ENCODE measurements at regions not wholly inside any gene's neighbourhood (a gene's known extent, or its start where the extent isn't known, plus 50 kb on each side); places are given as distances from the start of the nearest gene placed in this dataset.

DNA sequence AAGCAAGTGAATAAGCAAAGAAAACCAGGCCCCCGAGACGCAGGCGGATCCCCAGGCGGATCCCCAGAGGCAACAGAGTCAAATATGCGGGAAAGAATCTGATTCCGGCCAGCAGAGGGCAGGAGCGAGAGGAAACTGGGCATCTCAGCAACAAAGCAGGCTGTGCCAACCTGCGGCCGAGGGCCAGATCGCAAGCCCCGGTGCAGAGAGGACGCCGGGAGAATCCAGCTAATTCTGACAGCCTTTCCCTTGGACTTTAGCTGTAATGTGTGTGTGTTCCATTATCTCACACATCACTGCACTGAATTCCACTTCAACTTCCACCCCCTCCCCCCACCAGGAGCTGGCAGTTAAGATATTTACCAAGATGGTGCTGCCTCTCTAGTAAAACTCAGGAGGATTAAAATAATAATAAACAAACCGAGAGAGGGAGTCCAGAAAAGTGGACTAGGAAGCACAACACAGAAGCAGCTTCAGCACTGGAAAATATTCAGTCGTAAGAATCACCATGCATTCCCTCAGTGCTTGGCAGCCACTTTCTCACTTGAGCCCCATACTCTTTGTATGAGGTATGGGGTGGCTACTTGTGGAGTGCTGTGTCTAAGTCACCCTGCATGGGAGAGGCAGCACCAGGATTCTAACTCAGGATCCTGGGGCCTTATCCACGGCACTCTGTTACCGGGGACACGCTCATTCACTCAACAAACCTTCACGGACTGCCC, 66.2 kb upstream of the SNX9 start:
- DNase-seq = peak; percentile 67 to 72

DNA sequence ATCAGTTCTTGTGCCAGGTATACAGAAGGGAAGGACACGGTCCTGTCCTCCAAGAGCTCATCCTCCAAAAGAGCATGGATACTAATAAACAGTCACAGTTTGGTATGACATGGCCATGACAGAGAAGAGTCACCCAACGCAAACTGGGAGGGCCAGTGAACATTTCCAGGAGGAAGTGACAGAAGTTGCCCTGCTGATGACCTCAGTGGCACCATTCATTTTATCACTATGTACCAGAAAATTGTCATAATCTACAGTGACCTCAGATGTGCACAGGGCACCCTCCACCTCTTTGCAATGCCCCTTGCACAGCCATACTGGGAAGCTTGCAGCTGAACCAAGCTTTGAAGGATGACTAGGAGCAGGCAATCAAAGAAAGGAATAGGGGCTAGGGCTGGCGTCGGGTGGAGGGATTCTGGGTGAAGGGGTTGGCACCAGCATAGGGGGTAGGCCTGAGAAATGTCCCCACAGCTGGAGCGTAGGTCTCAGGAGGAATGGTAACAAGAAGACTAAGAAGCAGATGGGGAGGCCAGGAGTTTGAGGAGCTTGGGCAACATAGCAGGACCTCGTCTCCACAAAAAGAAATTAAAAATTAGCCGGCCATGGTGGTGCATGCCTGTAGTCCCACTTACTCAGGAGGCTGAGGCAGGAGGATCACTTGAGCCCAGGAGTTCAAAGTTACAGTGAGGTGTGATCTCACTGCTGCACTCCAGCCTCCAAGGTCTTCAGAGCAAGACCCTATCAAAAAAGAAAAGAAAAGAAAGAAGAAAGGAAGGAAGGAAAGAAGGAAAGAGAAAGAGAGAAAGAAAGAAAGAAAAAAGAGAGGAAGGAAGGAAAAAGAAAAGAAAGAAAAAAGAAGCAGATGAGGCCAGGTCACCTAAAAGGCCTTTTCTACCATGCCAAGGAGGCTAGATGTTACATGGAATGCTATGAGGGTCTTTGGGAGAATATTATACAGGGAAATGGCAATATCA, 65.3 kb upstream of the SNX9 start:
- DNase-seq = no peak

DNA sequence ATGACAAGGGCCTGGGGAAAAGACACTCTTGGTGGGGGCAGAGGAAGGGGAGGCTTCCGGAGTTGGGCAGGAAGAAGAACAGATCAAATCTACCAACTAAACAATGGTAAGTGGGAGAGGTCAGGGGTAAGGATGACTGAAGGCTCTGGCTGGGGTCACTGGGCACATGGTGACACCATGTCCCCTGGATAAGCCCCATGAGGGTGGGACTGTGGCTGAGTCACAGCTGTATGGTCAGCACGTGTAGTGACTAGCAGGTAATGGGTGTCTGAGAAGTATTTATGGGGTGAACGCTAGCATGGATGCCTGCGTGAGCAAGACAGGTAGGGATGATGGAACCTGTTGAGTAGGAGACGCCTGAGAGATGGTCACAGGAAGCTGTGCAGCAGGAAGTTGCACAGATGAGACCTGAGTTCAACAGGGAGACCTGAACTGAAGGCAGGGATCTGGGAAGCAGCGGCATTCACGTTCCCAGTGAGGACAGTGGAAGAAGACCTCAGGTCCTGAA, 64.5 kb upstream of the SNX9 start:
- no peak for DNase-seq

DNA sequence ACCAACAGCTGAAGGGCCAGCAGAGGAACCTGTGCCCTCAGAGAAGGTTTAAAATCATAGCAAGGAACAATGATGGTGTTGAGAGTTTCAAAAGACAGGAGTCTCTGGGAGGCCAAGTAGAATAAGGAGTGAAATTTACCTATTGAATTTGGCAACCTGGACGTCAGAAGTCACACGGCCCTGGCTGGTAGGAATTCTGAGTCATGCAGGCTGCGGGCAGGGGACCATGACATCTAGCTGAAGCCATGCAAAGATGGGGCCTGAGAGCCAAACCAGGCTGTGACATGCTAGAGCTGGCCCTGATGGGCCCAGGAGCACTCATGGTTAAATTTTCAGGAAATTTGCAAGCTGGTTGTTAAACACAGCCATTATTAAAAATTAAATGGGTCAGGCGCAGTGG, 64.0 kb upstream of the SNX9 start:
- no peak for DNase-seq

DNA sequence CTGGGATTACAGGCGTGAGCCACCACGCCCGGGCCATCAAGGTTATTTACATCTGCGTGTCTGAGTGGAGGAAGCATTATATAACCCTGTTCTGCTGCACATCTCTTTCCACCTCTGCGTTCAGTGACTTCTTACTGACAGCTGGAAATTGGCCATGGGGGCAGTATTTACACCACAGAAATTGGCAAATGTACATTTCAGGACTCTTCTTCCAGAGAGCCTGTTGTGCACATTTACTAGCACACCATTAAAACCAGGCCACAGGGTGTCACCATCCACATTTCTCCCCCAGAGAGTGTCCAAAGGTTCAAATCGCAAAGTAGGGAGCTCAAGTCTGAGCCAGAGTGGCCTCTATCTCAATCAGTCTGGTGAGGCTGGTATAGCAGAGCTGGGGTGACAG, 62.9 kb upstream of the SNX9 start:
- no peak for DNase-seq

DNA sequence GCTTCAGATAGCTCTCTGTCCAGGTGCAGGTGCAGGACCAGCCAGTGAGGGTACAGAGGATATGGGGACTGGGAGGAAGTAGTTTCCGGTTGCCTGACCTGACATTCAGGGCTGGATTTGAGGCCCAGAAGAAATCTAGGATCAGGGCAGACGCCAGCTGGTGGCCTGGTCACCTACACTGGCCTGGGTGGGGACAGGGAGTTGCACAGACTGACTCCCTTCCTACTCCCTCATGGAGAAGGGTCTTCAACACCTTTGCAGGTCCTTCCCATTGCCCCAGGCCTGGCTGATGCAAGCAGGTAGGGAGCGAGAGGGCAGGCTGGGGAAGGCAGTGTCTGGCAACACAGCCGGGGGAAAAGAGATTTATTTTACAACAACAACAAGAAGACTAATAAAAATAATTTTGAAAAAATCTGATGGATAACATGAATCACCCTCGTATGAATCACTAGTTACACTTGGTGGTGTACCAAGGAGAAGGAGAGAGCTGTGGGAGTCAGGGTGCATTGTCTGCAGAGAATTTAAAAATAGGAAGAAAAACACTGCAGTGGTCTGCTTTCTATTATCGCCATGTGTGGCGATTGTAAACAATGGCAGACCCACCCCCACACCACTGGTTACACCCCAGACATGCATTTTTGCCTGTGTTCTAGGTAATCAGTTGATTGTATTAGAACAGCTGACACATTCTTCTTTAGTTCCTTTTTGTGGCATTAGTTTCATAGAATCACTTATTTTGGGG, 62.3 kb upstream of the SNX9 start:
- no peak for DNase-seq

DNA sequence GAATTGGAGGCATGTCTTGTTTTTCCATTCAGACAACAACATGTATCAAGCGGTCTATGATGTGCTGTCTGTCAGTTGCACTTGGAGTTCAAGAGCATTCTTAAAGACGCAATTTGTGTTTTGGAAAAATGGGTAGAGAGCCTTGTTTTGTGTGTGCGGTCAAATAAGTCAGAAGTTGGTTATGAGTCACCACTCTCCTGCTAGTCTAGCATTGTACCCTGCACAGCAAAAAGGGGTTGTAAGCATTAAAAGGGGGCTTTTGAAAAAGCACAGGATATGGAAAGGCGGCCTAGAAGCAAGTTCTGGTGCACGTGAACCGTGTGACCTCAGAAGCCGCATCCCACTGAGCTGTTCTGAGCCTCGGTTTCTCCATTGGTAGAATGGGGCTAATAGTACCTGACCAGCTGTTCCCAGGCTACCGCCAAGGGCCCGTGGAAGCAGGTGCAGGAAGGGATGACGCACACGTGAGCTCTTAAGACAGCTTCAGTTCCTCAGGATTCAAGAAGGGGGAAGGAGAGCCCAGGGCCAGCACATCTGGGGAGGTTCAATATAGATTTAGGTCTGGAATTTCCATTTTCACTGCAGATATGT, 61.6 kb upstream of the SNX9 start:
- no peak for DNase-seq

DNA sequence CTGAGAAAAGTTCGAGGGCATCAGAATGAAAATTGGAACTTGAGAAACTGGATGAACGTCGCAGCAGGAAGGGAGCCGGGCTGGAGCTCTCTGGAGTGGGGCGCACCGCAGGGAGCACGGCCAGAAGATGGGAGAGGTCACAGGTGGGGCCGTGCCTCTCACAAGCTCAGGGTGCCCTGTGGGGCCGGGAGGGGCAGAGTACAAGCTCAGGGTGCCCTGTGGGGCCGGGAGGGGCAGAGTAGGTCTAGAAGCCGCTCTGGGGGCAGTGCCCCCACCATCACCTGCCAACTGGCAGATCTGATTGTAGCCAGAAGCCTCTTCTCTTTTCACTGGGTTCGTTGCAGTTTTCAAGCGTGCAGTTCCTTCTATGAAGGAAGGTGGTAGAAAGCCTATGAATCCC, 61.1 kb upstream of the SNX9 start:
- no peak for DNase-seq

DNA sequence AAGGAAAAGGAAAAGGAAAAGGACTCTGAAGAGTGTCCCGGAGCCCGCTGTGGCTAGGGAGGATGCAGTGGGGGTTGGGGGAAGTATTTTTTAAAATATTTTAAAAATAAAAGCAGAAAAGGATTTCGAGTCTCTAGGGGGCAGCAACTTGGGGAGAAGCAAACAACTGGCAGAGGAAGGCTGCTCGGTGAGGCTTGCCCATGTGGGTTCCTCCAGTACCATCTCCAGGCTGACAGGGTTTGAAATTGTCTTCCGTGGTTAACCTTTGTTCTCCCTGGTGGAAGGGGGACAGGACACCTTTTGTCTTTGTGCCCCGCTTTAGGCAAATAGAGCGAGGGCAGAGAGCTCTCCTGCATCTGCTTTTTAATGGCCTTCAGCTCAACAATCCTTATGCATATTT, 60.4 kb upstream of the SNX9 start:
- no peak for DNase-seq

DNA sequence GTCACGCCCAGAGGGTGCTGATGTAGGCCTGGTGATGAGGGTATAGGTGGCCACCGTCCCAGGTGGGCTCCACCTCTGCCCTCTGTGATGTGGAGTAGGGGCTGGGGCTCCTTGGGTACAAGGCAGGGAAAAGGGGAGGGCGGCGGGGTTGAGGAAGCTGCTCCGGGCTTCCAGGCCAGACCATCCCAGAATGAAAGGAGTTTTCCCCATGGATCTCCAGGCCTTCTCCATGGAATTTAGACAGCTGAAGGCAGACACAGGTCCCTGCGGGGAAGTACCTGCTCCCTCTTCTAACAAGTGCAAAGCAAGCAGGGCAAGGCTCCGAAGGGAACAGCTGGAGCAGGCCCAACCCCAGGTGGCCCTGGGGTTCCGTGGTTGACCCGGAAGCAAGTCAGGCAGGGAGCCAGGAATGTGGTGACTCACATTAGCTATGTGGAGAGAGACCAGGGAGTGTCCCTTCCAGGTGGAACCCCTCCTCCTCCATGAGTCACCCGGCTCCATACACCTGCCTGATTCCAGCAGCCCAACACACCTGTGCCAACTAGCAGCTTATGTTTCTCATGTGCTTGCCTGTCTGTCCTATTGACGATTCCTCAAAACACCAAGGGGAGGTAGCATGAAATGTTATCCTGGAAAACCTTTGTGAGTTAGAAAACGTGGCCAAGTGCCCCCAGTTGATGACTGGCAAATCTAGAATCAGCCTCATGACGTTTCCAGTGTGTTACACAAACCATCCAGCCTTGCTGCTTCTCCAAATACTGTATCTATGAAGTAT, 59.7 kb upstream of the SNX9 start:
- DNase-seq = peak; percentile 55 to 56

DNA sequence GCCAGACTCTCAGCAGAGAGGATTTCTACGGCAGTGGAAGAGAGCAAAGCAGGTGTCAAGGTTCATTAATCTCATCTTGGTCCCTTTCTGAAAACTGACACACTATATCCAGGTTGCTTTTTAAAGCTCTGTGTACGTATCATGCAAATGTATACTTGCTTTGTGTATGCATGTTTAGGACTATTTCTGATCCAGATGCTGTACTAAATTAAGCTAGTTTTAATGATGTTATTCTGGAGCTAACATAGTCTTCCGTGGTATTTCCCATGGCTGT, 59.2 kb upstream of the SNX9 start:
- no peak for DNase-seq

DNA sequence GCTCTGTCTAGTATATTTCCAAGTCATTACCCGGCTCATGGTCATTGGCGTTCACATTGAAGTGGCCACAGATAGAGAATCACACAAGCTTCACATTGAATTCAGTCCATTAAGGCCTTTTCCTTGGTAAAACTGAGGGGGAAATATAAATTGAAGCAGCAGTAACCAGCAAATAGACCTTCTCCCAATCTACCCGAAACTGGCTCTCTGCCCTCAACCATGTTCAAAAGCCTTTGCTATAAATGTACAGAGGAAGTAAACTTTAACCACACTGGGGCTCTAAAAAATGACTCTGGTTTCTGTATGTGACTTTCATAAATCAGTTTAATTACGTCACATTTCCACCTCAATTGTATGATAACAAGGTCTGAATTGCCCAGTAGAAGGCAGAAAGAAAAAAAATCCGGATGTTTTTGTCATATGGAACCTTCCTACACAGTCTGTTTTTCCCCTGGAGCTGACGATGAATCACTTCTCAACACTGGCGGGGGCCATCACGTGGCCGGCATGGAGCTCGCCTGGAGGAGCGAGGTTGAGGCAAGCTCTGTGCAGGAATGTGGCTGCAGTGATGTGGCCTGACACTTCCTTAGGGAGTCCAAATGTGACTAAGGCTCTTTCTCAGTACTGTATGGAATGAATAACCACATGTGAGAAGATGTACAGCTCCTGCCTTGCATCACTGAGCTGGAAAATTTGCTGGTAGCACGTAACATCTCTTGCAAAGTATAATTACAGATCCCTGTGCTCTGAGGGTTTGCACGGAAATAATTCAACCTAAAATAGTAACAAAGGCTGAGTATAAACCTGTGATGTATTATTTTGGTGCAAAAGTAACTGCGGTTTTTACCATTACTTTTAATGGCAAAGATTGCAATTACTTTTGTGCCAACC, 58.6 kb upstream of the SNX9 start:
- DNase-seq = no peak

DNA sequence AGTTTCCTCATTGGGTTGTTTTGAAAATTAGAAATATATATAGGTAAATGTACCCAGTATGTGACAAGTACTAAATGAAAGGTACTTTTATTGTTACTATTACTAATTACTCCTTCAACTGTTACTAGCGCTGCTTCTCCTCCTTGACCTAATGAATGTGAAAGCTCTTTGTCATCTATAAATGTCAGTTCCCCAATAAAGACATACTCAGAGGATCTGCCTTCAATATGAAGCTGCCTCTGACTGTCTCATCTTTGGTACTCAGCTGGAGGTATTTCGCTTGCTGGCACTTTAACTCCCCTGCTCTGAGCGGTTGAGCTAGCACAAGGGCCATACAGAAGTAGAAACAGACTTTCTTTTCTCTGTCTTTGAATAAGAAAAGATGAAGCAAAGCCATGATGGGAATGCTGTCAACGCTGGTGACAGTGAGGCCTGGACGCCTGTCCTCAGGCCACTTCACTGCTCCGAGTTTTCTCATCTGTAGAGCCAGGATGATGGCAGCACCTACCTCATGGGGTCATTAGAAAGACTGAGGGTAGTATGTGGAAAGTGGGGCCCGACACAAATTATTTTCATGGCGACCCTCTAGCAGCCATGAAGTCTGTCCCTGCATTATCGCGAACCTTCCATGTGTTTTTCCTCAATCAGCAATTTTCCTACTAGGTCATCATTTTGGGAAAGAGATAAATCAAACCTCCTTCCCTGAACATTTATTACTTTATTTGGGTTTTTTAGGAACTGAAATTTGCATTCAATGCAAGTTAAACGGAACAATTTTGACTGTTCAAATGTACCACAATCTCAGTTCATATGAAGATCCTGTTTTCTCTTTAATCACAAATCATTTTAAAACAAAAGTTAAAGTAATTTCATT, 55.9 kb upstream of the SNX9 start:
- no peak for DNase-seq

DNA sequence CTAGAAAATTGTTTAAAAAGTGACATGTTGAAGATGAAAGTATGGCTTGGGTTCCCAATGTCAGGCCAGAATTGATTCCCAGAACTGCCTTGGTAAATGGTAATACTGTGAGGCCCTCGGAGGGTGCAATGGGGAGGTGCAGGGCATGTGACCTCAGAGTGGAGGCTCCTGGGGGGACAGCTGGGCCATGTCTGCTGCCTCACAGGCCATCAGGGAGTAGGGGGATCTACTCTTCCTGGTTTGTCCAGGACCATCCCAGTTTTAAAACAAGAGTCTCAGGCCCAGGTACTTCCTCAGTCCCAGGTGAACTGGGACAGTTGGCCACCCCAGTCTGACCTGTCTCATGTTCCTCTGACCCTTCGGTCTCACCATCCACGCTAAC, 55.3 kb upstream of the SNX9 start:
- DNase-seq = no peak

DNA sequence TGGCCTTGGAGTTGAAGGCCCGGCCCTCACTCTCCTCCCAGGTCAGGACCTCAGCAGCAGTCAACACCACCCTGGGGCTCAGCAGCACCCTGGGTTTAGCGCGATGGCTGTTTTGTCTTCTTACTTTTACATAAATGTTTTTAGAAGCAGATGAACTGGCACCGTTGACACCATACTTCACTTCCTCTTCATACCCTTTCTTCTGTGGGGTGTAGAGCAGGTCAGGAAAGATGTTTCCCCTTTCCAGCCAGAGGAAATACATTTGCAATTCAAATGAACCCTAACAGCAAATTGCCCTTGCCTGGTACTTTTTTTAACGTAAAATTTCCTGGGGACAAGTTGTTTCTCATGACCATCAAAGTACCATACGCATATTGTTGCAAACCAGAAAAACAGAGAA, 54.7 kb upstream of the SNX9 start:
- no peak for DNase-seq

DNA sequence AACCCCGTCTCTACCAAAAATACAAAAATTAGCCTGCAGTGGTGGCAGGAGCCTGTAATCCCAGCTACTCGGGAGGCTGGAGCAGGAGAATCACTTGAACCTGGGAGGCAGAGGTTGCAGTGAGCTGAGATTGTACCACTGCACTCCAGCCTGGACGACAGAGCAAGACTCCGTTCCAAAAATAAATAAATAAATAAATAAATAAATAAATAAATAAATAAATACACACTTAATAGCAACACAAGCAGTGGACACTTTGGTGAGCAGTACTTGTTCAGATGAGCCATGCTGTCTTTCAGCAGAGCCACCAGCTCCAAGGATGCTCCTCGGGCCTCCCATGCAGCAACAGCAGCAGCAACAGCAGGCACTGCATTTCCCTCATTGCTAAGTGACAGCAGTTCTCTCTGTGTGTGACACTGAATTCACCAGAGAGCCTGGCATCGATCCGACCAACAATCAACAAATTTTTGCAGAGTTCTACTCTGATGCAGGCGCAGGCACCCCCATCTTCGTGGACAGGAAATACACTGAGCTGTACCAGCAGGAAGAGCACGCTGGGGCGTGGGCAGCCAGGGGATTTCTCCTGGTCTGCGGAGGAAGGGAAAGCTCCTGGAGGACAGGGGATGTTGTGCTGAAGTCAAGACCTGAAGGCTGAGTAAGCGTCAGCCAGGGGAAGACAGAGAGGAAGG, 54.0 kb upstream of the SNX9 start:
- no peak for DNase-seq

DNA sequence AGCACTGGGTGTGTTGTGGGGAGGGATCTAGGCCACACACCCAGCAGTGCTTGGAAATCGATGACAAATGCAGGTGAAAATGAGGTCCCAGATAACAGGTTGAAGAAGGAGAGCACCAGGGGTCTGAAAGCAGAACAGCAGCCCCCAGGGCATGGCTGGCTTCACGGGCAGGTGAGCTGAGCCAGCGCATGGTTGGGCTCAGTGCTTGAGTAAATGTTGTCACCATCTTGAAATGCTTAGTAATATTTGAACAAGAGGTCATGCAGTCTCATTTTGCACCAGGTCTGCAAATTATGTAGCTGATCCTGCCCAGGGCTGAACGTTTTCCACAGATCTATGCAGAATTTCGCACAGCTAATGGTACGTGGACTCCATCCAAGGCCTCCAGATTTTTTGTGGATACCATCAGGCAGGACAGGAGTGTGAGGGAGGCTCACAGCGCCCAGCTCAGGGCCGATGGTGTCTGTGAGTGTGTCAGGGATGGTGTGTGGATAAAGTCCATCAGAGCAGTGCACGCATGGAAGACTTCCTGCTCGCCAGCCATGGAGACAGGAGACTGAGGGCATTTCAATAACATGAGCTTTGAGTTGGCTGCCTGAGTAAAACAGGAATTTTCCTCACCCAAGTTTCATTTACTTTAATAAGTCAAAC, 53.1 kb upstream of the SNX9 start:
- no peak for DNase-seq

DNA sequence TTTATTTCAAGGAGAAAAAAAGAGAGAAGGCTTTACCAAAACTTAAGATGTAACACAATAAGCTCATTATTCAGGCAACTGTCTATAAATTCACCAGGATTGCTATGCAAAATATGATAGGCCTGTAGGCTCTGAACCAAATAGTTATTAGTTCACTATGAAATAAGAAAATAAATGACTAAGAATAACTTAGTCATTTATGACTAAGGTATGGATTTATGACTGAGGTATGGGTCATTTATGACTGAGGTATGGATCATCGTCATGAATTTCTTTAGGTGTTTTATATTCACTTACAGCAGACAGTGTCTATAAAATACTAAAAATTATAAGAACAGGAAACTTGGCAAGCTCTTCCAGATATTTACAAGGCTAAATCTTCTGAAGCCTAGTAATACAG, 52.1 kb upstream of the SNX9 start:
- DNase-seq = no peak

DNA sequence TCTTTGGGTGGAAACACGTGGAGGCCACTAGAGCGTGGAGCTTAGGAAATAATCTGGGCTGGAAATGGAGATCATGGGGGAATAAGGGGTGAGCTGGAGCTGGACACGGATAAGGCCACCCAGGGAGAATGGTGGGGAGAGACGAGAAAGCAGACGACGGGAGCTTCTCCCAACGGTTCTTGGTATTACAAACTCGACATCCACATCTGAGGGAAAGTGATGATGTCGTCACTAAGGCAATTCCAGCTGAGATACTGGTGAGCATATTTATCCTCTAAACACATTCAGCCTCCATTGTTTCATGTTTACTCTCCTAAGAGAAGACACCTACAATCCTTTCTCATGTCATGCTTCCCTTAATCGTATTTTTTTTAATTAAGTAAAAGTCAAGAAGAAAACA, 50.2 kb upstream of the SNX9 start:
- DNase-seq = no peak

All from NCI-H187 (cell line).